ENCODE measurements at regions not wholly inside any gene's neighbourhood (a gene's known extent, or its start where the extent isn't known, plus 50 kb on each side); places are given as distances from the start of the nearest gene placed in this dataset.

DNA sequence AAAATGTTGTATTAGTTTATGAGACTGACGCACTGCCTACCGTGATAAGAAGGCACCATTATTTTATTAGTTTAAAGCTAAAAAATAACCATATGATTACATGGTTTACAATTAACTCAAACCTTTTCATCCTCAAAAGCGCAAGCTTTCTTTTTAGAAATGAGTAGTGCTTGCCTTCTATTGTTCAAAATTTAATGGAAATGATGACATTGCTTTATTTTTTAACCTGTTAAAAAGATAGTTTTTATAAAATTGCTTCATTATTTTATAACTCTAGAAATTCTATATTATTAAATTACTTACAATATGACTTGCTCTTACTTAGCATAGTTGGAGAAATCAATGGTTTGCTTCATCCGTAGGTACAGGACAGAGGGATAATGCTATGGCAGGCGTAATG is 78.7 kb upstream of the HDDC2 start:
- TF ChIP-seq, protein P1, sequence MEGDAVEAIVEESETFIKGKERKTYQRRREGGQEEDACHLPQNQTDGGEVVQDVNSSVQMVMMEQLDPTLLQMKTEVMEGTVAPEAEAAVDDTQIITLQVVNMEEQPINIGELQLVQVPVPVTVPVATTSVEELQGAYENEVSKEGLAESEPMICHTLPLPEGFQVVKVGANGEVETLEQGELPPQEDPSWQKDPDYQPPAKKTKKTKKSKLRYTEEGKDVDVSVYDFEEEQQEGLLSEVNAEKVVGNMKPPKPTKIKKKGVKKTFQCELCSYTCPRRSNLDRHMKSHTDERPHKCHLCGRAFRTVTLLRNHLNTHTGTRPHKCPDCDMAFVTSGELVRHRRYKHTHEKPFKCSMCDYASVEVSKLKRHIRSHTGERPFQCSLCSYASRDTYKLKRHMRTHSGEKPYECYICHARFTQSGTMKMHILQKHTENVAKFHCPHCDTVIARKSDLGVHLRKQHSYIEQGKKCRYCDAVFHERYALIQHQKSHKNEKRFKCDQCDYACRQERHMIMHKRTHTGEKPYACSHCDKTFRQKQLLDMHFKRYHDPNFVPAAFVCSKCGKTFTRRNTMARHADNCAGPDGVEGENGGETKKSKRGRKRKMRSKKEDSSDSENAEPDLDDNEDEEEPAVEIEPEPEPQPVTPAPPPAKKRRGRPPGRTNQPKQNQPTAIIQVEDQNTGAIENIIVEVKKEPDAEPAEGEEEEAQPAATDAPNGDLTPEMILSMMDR (conservative IDR thresholded peaks at IDR 0.05), result no peak
- no peak for TF ChIP-seq ZFX (IDR thresholded peaks at IDR 0.05)

Measured in C4-2B (cell line).